Gastrocnemius medialis (tissue), 4 donors: ENCODE measurements at regions not wholly inside any gene's neighbourhood (a gene's known extent, or its start where the extent isn't known, plus 50 kb on each side); places are given as distances from the start of the nearest gene placed in this dataset.

Experiments
- ATAC-seq, 2 donors: fragments of 150-250 bp; one replicate each; pipeline ENCODE4 v1.9.1; 2016
- DNase-seq, 2 donors: peaks; one replicate each; pipeline ENCODE4 v3.0.0-alpha.2; 2019
- H3K27ac ChIP-seq, 4 donors: fragments of 200-600 bp; sonication (generic); 1 replicate in 1 of 4; 2 replicates in 3 of 4; pipeline ENCODE4 v1.5.1; 2016 to 2018; ENCODE audit warnings: mild to moderate bottlenecking in 2 of 4, moderate library complexity in 1 of 4
- H3K27me3 ChIP-seq, 3 donors: fragments of 200-600 bp; sonication (generic) in 2 of 3; 1 replicate in 1 of 3; 2 replicates in 2 of 3; pipeline versions ENCODE4 v1.5.1 to v1.6.0; 2016 to 2019; ENCODE audit warnings: mild to moderate bottlenecking in 1 of 3, moderate library complexity in 1 of 3
- H3K36me3 ChIP-seq, 2 donors: fragments of 200-600 bp; sonication (generic) in 1 of 2; one replicate each; pipeline ENCODE4 v1.5.1; 2017 to 2018
- H3K4me1 ChIP-seq, 2 donors: fragments of 200-600 bp; sonication (generic) in 1 of 2; one replicate each; pipeline ENCODE4 v1.5.1; 2016 to 2017; ENCODE audit warnings: mild to moderate bottlenecking in 2 of 2
- H3K4me3 ChIP-seq, 4 donors: fragments of 200-600 bp; sonication (generic) in 3 of 4; 1 replicate in 1 of 4; 2 replicates in 3 of 4; pipeline ENCODE4 v1.5.1; 2016 to 2019; ENCODE audit warnings: mild to moderate bottlenecking in 2 of 4
- H3K9me3 ChIP-seq, 3 donors: fragments of 200-600 bp; sonication (generic) in 2 of 3; 1 replicate in 1 of 3; 2 replicates in 2 of 3; pipeline ENCODE4 v1.5.1; 2016 to 2019
- POLR2A ChIP-seq, 2 donors: fragments of 450-650 bp; IDR thresholded peaks; one replicate each; pipeline ENCODE4 v1.6.1; 2017; ENCODE audit warnings: antibody characterized with exemption in 2 of 2, mild to moderate bottlenecking in 2 of 2, moderate library complexity in 2 of 2
- in situ Hi-C, 4 donors: fragments of 200-750 bp; cut with MboI; loops; one replicate each; pipeline versions ENCODE4 v1.15.0 to v1.8.0; 2017; ENCODE audit warnings: low sequenced_read_pairs in 4 of 4
- intact Hi-C: fragments of 100-400 bp; cut with DNase I; formaldehyde crosslinking; loops from one replicate; pipeline ENCODE4 v1.15.1; 2023; ENCODE audit warnings: low total_unique reads
- TF ChIP-seq, protein P1 (sequence below), 5 experiments: fragments of 450-650 bp in 3 of 5; fragments of 200-600 bp in 2 of 5; sonication (generic) in 2 of 5; IDR thresholded peaks in 4 of 5; conservative IDR thresholded peaks in 1 of 5; 1 replicate in 4 of 5; 2 replicates in 1 of 5; pipeline ENCODE4 v1.5.1; 2016 to 2019; ENCODE audit warnings: antibody characterized with exemption in 5 of 5, mild to moderate bottlenecking in 3 of 5, moderate library complexity in 3 of 5

- Histone ChIP-seq H3K27ac (no peak overlapping the region), H3K36me3 (no peaks in the 10 kb centered on the region), H3K4me3 (no peak overlapping the region), H3K9me3 (no peaks in the 10 kb centered on the region), H3K27me3 (no peaks in the 10 kb centered on the region), H3K4me1 (peaks cover 6 to 12% of the 10 kb centered on the region in 2 donors)
- ATAC-seq, result no peak
- in situ Hi-C loops (loop anchor here in 1 of 4 donors (25.0 kb wide), 1 partner anchor 510 kb away; no protein-coding TSS in a partner anchor), intact Hi-C loops (no loop called here)
- no peak for DNase-seq
- no peak for TF ChIP-seq POLR2A (IDR thresholded peaks at IDR 0.05)
- TF ChIP-seq, protein P1, sequence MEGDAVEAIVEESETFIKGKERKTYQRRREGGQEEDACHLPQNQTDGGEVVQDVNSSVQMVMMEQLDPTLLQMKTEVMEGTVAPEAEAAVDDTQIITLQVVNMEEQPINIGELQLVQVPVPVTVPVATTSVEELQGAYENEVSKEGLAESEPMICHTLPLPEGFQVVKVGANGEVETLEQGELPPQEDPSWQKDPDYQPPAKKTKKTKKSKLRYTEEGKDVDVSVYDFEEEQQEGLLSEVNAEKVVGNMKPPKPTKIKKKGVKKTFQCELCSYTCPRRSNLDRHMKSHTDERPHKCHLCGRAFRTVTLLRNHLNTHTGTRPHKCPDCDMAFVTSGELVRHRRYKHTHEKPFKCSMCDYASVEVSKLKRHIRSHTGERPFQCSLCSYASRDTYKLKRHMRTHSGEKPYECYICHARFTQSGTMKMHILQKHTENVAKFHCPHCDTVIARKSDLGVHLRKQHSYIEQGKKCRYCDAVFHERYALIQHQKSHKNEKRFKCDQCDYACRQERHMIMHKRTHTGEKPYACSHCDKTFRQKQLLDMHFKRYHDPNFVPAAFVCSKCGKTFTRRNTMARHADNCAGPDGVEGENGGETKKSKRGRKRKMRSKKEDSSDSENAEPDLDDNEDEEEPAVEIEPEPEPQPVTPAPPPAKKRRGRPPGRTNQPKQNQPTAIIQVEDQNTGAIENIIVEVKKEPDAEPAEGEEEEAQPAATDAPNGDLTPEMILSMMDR (IDR thresholded peaks at IDR 0.05 in 4 of 5, conservative IDR thresholded peaks at IDR 0.05 in 1 of 5), result no peak
Observed at GRCh38 chr11:112777283-112777751, 183.9 kb upstream of the NCAM1 start.

DNA sequence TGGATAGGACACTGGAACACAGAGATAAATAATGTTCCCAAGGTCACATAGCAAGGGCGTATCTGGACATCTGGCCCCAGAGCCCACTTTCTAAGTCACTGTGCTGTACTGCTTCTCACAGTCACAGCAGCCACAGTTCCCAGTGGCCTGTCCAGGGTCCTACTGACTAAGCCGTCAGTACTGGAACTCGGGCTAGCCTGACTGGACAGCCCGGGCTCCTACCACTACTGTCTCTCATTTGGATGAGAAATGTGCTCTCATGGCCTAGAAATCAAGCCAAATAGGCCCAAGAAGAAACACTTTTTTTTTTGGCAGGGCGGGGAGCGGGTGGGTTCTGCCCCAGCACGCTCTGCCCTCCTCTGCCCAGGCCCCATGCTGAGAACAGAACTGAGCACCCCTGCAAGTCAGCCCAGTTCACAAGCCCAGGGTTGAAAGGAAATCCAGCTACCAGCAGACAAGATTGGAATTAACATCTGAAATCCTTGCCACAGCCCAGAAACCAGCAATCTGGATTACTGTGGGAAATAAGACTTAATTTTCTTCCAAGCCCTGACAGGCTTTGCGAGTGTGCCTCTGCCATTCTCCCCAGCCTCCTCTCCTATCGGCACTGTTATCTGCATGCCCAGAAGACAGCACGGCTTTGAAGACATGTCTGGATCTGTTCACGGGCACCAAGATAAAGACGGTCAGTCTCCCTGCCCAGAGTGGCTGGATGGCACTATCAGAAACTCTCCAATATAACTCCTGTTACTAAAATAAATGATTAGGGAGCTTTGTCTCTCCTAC, 182.9 kb upstream of the NCAM1 start:
- intact Hi-C loops, result no loop called here
- Histone ChIP-seq H3K9me3 (no peaks in the 10 kb centered on the region), H3K36me3 (no peaks in the 10 kb centered on the region), H3K27ac (no peak overlapping the region), H3K27me3 (no peaks in the 10 kb centered on the region), H3K4me3 (no peak overlapping the region), H3K4me1 (peaks cover 6 to 12% of the 10 kb centered on the region in 2 donors)
- ATAC-seq, result no peak
- no peak for DNase-seq
- in situ Hi-C loops, result loop anchor here in 1 of 4 donors (25.0 kb wide), 1 partner anchor 509 kb away; no protein-coding TSS in a partner anchor
- TF ChIP-seq, protein P1 (IDR thresholded peaks at IDR 0.05 in 4 of 5, conservative IDR thresholded peaks at IDR 0.05 in 1 of 5), result no peak
- TF ChIP-seq POLR2A (IDR thresholded peaks at IDR 0.05), result no peak

GRCh38 chr11:112778877-112779266, 182.3 kb upstream of the NCAM1 start:
- in situ Hi-C loops, result loop anchor here in 1 of 4 donors (25.0 kb wide), 1 partner anchor 508 kb away; no protein-coding TSS in a partner anchor
- no peak for TF ChIP-seq POLR2A (IDR thresholded peaks at IDR 0.05)
- TF ChIP-seq, protein P1 (IDR thresholded peaks at IDR 0.05 in 4 of 5, conservative IDR thresholded peaks at IDR 0.05 in 1 of 5), result no peak
- H3K27me3 ChIP-seq, result no peaks in the 10 kb centered on the region
- no peaks in the 10 kb centered on the region for H3K36me3 ChIP-seq
- DNase-seq, result no peak
- ATAC-seq, result no peak
- no peak overlapping the region for H3K4me3 ChIP-seq
- intact Hi-C loops, result no loop called here
- H3K9me3 ChIP-seq, result no peaks in the 10 kb centered on the region
- peaks cover 6 to 12% of the 10 kb centered on the region in 2 donors for H3K4me1 ChIP-seq
- H3K27ac ChIP-seq, result no peak overlapping the region

DNA sequence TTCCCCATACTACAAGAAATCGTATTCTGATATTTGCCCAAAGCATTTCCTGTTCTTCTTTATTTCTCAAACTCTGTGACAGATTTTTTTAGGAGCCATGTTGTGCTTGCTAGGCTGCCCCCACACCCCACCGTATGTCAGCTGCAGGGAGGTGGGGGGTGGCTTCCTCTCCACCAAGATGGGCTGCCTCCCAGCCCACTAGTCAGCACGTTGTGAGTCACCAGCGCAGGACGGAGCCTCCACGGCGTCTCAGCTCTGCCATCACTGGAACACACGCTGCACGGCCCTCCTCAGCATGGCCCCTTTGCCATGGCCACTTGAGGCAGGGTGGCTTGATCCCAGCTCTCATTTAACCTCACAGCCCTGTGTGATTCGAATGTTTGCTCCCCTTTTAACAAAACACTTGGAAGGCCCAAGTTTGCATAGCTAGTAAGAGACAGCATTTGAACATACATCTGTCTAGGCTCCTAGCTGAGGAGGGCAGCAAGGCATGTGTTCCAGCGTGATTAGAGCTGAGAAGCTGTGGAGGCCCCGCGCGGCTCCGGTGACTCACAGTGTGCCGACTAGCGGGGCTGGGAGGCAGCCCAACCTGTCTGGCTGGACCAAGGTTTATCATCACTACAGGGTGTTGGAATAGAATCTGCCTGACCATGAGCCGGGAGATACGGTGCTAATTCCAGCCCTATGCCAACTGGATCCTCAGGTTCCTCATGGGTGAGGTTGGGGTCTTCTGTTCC, 180.7 kb upstream of the NCAM1 start:
- H3K36me3 ChIP-seq, result no peaks in the 10 kb centered on the region
- H3K4me3 ChIP-seq, result no peak overlapping the region
- no peaks in the 10 kb centered on the region for H3K27me3 ChIP-seq
- H3K27ac ChIP-seq, result peak overlapping the region in 1 of 4 donors; percentile 54
- in situ Hi-C loops (loop anchor here in 1 of 4 donors (25.0 kb wide), 1 partner anchor 507 kb away; no protein-coding TSS in a partner anchor), intact Hi-C loops (loop anchor here (5.0 kb wide), 2 partner anchors 128 to 198 kb away; no protein-coding TSS in a partner anchor)
- H3K4me1 ChIP-seq, result peaks cover 20 to 25% of the 10 kb centered on the region in 2 donors
- no peaks in the 10 kb centered on the region for H3K9me3 ChIP-seq
- ATAC-seq (peak; percentile 72), DNase-seq (peak; percentile 58 to 63)
- TF ChIP-seq POLR2A (IDR thresholded peaks at IDR 0.05), result no peak
- TF ChIP-seq, protein P1 (IDR thresholded peaks at IDR 0.05 in 4 of 5, conservative IDR thresholded peaks at IDR 0.05 in 1 of 5), result no peak
